NCI-H146 treated with DMSO at 0.1 percent for 48 hours (cell line): ENCODE measurements at regions not wholly inside any gene's neighbourhood (a gene's known extent, or its start where the extent isn't known, plus 50 kb on each side); places are given as distances from the start of the nearest gene placed in this dataset.
A peak's percentile ranks its signal among the peaks of the same experiment; 100 is the strongest.

ENCODE experiments used
- DNase-seq: peaks from one replicate; lab custom pipeline; 2025; ENCODE audit not compliant: unreplicated experiment; lab: John Stamatoyannopoulos, UW

GRCh38 chr1:84090447-84091245 lies 53.4 kb upstream of the PRKACB start:
- DNase-seq, result no peak

DNA sequence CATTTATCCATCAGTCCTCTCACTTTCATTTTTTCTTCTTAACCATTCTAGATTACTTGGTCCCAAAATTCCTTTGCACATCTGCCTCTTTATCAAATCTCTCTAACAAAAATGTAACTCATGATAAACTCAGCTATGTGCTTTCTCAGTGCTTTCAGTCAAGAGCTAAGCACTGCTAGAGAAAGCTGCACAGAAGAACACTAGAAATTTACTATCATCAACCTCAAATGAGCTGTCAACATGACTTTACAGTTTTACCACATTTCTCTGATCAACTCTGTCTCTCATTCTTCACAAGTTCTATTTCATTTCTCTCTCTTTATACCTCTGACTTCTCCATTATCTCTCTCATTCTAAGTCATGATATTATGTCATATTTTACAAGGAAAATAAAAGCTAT lies 54.2 kb upstream of the PRKACB start:
- no peak for DNase-seq

- DNase-seq, result no peak
Measured at GRCh38 chr1:84089465-84089864, 54.6 kb upstream of the PRKACB start.

DNA sequence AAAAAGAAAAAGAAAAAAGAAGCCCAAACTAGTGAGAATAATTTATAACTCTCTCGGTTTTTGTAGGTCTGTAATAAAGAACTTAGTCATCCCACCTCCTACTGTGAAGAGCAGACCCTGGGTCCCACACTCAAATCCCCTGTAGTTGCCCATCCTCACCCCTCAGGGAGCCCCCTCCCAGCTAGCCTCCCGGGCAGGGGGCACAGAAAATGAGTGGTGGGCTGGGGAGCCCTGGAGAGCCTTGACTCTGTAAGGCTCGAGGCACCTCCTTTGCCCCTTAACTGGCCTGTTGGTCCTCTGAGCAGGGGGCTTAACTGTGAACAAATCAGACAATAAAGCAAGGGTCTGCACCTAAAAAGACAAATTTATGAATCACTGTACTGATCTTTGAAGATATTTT lies 57.5 kb upstream of the PRKACB start:
- no peak for DNase-seq

DNA sequence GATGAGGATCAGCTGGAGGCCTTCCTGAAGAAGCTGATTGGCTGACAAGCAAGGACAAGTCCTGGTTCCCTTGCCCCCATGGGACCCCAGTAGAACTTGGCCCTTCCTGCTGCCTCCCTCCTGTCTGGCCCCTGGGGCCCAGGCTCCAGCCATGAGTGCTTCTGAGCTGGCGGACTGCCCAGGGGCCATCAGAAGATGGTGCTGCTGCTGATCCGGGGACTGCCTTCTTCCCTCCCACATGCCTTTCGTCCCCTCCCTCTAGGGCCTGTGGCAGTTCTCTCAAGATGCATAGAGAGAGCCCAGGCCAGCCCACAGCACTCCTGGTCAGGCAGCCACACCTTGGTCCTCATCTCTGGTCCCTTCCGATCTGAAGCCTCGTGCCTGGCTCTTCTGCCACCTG lies 57.9 kb upstream of the PRKACB start:
- DNase-seq, result no peak

- DNase-seq, result no peak
Measured at GRCh38 chr1:84083307-84083706, 60.8 kb upstream of the PRKACB start.

DNA sequence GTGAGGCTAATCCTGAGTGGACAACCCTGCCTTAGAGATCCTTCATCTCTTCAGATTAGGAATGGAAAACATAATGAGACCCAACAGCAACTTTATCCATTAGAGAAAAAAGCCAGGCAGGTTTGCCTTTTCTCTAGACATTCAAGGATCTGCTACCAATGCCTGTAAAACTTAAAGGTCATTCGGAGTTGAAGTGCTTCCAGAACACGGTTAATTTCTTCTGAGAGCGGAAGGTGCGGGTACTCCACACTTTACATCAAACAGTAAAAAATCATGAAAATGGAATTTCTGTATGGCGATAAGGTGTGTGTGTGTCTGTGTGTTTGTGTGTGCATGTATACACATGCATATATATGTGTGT lies 65.2 kb upstream of the PRKACB start:
- DNase-seq, result no peak

GRCh38 chr1:84078108-84078841 lies 65.8 kb upstream of the PRKACB start:
- peak; percentile 18 for DNase-seq

- peak; percentile 80 for DNase-seq
Measured at GRCh38 chr1:84077476-84078107, 66.5 kb upstream of the PRKACB start.

DNA sequence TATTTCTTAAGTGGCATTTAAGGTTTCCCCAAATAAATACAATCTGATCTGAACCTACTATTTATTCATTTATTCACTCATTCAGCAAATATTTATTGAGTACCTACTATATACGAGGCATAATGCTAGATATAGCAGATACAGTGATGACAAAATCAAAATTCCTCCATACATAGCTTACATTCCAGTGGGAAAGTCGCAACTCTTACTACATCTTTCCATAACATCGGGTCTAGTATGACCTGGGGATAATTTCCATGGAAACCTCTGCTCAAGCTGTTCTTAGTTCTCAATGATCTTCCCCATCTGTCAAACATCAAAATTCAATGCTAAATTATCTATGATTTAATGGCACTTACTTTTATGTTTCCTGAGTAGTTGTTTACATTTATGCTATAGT lies 70.8 kb upstream of the PRKACB start:
- no peak for DNase-seq

DNA sequence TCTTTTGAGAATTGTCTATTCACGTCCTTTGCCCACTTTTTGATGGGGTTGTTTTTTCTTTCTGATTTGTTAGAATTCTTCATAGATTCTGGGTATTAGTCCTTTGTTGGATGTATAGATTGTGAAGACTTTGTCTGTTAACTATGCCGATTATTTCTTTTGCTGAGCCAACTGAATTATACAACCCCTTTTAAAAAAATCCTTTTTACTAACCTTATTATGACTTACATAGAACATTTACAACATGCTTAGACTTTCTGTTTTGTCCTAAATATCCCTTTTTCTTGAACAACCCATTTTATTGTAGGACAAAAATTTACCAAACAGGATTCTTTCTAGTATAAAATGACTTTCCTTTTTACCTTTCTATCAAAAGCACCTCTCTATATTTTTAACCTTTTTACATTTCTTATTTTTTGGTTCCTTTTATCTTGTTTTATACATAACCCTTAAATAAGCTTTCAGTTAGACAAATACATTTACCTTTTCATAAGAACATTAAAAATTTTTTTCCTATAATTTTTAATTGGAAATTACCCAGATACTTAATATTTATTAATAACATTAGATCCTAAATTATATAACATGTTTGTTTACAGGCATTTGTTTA lies 70.4 kb upstream of the TTLL7 start:
- DNase-seq, result no peak

- no peak for DNase-seq
Measured at GRCh38 chr1:84062496-84062895, 63.6 kb upstream of the TTLL7 start.

GRCh38 chr1:84061336-84061735 lies 62.4 kb upstream of the TTLL7 start:
- DNase-seq, result no peak

- DNase-seq, result no peak
Measured at GRCh38 chr1:84060781-84061180, 61.8 kb upstream of the TTLL7 start.

GRCh38 chr1:84048820-84049219 lies 49.9 kb upstream of the TTLL7 start:
- no peak for DNase-seq
